ENCODE measurements at regions not wholly inside any gene's neighbourhood (a gene's known extent, or its start where the extent isn't known, plus 50 kb on each side); places are given as distances from the start of the nearest gene placed in this dataset.

- TF ChIP-seq, protein P1, sequence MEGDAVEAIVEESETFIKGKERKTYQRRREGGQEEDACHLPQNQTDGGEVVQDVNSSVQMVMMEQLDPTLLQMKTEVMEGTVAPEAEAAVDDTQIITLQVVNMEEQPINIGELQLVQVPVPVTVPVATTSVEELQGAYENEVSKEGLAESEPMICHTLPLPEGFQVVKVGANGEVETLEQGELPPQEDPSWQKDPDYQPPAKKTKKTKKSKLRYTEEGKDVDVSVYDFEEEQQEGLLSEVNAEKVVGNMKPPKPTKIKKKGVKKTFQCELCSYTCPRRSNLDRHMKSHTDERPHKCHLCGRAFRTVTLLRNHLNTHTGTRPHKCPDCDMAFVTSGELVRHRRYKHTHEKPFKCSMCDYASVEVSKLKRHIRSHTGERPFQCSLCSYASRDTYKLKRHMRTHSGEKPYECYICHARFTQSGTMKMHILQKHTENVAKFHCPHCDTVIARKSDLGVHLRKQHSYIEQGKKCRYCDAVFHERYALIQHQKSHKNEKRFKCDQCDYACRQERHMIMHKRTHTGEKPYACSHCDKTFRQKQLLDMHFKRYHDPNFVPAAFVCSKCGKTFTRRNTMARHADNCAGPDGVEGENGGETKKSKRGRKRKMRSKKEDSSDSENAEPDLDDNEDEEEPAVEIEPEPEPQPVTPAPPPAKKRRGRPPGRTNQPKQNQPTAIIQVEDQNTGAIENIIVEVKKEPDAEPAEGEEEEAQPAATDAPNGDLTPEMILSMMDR (IDR thresholded peaks at IDR 0.05): no peak
- H3K4me1 Mint-ChIP-seq: no peaks in the 10 kb centered on the region
- Histone ChIP-seq H3K27me3 (ENCODE audit: control insufficient read depth in 2 of 2, insufficient read depth in 2 of 2, low read length in 2 of 2) (no peaks in the 10 kb centered on the region), H3K4me3 (replicated peaks in 1 of 3; ENCODE audit: low read depth in 2 of 3, low read length in 3 of 3) (no peak overlapping the region), H3K4me2 (replicated peaks; ENCODE audit: extremely low read depth, low read length, poor library complexity, severe bottlenecking) (no peak overlapping the region), H3K27ac (ENCODE audit: low read depth in 1 of 2, low read length in 2 of 2) (no peak overlapping the region), H2AFZ (ENCODE audit: insufficient read depth, low read depth, low read length, poor library complexity, severe bottlenecking) (no peak overlapping the region), H3K4me1 (ENCODE audit: control insufficient read depth in 1 of 2, insufficient read depth in 2 of 2, low read length in 2 of 2) (no peaks in the 10 kb centered on the region), H3K36me3 (replicated peaks in 1 of 2; ENCODE audit: control insufficient read depth in 1 of 2, insufficient read depth in 2 of 2, low read length in 2 of 2) (no peaks in the 10 kb centered on the region), H4K20me1 (ENCODE audit: insufficient read depth, low read length) (no peaks in the 10 kb centered on the region), H3K9me3 (replicated peaks in 1 of 2; ENCODE audit: control insufficient read depth in 1 of 2, insufficient read depth in 1 of 2, low read length in 2 of 2) (no peaks in the 10 kb centered on the region), H3K79me2 (ENCODE audit: insufficient read depth, low read length) (no peaks in the 10 kb centered on the region), H3K9ac (ENCODE audit: insufficient read depth, low read length, poor library complexity, severe bottlenecking) (no peak overlapping the region)
- no peak overlapping the region for H3K27ac Mint-ChIP-seq
- DNase-seq: no peak
- H3K9me3 Mint-ChIP-seq: peaks cover 0 to 5% (median 0%) of the 10 kb centered on the region in 7 donors
- H3K27me3 Mint-ChIP-seq (ENCODE audit: low read depth in 3 of 3): no peaks in the 10 kb centered on the region
- intact Hi-C loops (cut with micrococcal nuclease): no loop called here
- H3K36me3 Mint-ChIP-seq: no peaks in the 10 kb centered on the region
- no peak overlapping the region for H3K4me3 Mint-ChIP-seq
- no CpG with 5 or more reads among the region's 1 CpG for WGBS (ENCODE audit: insufficient coverage)
Observed at GRCh38 chr4:178672512-178672911, 1230.3 kb upstream of the AGA start.

DNA sequence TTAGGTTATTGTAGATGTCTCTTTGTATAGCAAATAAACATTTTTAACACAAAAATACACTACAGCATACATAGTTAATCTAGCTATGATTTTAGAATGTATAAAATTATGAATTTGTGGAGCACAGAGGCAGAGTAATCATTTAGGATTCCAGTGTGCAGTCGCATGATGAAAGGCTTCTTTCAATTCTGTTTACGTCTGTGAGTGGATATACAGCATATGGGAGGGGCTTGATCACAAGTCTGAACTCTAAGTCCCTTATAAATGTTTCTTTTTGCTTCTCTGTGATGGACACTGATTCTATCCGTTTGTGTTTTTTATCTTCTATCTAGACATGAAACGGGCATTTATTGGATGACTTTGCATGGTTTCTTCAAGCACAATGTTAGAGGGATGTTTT is 1239.6 kb upstream of the AGA start:
- Mint-ChIP-seq H3K4me1 (no peaks in the 10 kb centered on the region), H3K27ac (no peak overlapping the region), H3K27me3 (ENCODE audit: low read depth in 3 of 3) (no peaks in the 10 kb centered on the region), H3K36me3 (no peaks in the 10 kb centered on the region), H3K4me3 (no peak overlapping the region), H3K9me3 (peaks cover 0 to 7% (median 3%) of the 10 kb centered on the region in 7 donors)
- H3K9me3 ChIP-seq (replicated peaks in 1 of 2; ENCODE audit: control insufficient read depth in 1 of 2, insufficient read depth in 1 of 2, low read length in 2 of 2): peaks cover 0 to 4% of the 10 kb centered on the region in 2 donors
- no peak overlapping the region for H2AFZ ChIP-seq (ENCODE audit: insufficient read depth, low read depth, low read length, poor library complexity, severe bottlenecking)
- no peak overlapping the region for H3K27ac ChIP-seq (ENCODE audit: low read depth in 1 of 2, low read length in 2 of 2)
- no peaks in the 10 kb centered on the region for H3K4me1 ChIP-seq (ENCODE audit: control insufficient read depth in 1 of 2, insufficient read depth in 2 of 2, low read length in 2 of 2)
- 90% methylated on average over 2 of the region's 4 CpGs for WGBS (ENCODE audit: insufficient coverage)
- intact Hi-C loops (cut with micrococcal nuclease): no loop called here
- no peak overlapping the region for H3K4me2 ChIP-seq (replicated peaks; ENCODE audit: extremely low read depth, low read length, poor library complexity, severe bottlenecking)
- H3K9ac ChIP-seq (ENCODE audit: insufficient read depth, low read length, poor library complexity, severe bottlenecking): no peak overlapping the region
- H3K27me3 ChIP-seq (ENCODE audit: control insufficient read depth in 2 of 2, insufficient read depth in 2 of 2, low read length in 2 of 2): no peaks in the 10 kb centered on the region
- DNase-seq: no peak
- no peaks in the 10 kb centered on the region for H3K36me3 ChIP-seq (replicated peaks in 1 of 2; ENCODE audit: control insufficient read depth in 1 of 2, insufficient read depth in 2 of 2, low read length in 2 of 2)
- H3K79me2 ChIP-seq (ENCODE audit: insufficient read depth, low read length): no peaks in the 10 kb centered on the region
- TF ChIP-seq, protein P1 (IDR thresholded peaks at IDR 0.05): no peak
- H3K4me3 ChIP-seq (replicated peaks in 1 of 3; ENCODE audit: low read depth in 2 of 3, low read length in 3 of 3): no peak overlapping the region
- H4K20me1 ChIP-seq (ENCODE audit: insufficient read depth, low read length): no peaks in the 10 kb centered on the region

Data from CD14-positive monocyte (primary cell).